HG03175 (cell line): ENCODE measurements at regions not wholly inside any gene's neighbourhood (a gene's known extent, or its start where the extent isn't known, plus 50 kb on each side); places are given as distances from the start of the nearest gene placed in this dataset.
"Not testable (repeated sequence)": the region's sequence is repeated elsewhere in the genome, so short reads cannot be mapped to it uniquely, and the experiment has no call there.

Experiments
- ATAC-seq: cut with Tn5 transposase; IDR thresholded peaks from one replicate; pipeline ENCODE4 v1.9.1; 2021; ENCODE audit warnings: mild to moderate bottlenecking, moderate library complexity; ENCODE audit not compliant: unreplicated experiment

DNA sequence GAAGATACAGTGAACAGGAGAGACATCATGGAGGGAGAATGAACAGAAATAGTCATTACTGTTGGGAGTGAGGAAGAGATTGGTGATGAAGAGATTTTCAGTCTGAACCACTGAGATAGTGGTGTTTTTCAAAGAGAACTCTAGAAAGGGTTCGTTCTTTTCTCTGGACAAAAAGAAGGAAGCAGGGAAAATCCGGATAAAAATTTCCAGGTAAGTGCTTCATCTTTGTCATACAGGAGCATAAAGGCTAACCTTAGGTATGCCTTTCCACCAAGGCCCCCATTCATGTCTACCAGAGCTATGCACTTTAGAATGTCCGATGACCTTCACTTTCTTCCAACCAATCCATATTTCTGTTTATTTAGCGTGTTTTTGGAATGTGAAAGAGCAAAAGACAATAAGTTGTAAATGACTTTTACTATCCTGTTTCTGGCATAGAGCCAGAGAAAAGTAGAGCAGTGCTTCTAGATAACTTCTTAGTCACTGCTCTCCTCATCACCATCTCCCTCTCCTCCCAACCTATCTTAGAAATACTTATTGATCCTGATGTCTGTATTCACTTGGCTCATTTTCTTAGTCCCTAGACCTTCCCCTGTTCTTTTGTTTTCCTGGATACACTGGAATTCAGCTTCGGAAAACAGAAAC, 116.5 kb downstream of the TTC6 start:
- no peak for ATAC-seq

- ATAC-seq: not testable (repeated sequence)
These were observed 117.0 kb downstream of the TTC6 start for GRCh38 chr14:37712476-37712860.

- ATAC-seq: no peak
These were observed 117.6 kb downstream of the TTC6 start for GRCh38 chr14:37712976-37713431.

DNA sequence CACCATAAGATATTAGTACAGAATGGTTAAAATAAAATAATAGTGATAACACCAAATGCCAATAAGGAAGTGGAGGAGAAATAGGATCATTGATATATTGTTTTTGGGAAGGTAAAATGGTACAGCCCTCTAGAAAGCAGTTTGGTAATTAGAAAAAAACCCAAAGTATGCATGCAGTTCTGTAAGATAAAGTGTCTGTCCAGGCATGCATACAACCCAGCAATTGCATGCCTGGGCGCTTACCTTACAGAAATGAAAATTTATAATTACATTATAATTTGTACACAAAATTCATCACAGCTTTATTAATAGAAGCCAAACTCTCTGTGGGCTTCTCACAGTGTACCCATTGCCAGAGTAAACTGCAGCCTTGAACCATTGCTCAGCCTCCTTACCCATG, 124.7 kb downstream of the TTC6 start:
- no peak for ATAC-seq

DNA sequence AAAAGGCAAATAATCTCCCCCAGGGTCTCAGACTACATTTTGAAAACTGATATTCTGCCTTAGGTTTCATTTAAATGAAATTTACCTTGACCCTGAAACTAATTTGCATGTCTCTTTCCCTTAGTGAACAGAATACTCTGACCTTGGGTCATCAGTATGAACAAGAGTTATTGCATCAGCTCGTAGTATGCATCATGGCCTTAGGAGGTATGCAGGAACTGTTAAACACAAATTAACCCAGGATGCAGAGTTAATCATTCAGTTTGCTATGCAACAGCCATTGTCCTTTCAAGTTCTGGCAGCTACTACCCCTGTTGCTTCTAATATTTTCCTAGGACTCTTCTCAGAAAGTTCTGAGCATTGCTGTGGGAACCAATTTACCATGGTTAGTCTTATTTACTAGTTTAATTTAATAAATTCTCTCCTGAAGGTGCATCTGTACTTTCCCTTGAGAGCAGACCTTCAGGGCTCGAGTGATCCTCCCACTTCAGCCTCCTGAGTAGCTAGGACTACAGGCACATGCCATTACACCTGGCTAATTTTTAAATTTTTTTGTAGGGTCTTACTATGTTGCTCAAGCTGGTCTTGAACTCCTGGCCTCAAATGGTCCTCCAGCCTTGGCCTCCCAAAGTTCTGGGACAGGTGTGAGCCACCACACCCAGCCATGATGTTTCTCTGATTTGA, 126.7 kb downstream of the TTC6 start:
- ATAC-seq: no peak

- no peak for ATAC-seq
These were observed 128.1 kb downstream of the TTC6 start for GRCh38 chr14:37723515-37723914.

GRCh38 chr14:37726708-37727107, 131.3 kb downstream of the TTC6 start:
- ATAC-seq: no peak

- ATAC-seq: no peak
These were observed 133.8 kb downstream of the TTC6 start for GRCh38 chr14:37729218-37729617.

- ATAC-seq: no peak
These were observed 135.7 kb downstream of the TTC6 start for GRCh38 chr14:37731094-37731493.

DNA sequence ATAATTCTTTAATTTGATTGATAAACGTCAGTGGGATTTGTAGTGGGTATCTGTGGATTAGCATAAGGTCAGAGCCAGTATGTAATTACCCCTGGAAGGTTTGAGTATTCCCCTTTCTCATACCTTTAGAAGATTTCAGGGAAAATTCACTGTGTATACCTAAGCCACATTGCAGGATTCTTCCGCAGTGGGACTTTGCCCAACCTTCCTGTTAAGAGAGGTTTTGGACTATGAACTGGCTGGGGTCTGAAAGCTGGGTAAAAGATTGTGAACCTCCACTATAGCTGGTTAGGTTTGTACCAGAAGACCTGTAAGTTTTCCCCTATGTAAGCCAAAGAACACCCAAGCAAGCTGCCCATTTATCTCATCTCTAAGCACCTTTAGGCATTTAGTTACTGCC, 150.2 kb downstream of the TTC6 start:
- no peak for ATAC-seq

DNA sequence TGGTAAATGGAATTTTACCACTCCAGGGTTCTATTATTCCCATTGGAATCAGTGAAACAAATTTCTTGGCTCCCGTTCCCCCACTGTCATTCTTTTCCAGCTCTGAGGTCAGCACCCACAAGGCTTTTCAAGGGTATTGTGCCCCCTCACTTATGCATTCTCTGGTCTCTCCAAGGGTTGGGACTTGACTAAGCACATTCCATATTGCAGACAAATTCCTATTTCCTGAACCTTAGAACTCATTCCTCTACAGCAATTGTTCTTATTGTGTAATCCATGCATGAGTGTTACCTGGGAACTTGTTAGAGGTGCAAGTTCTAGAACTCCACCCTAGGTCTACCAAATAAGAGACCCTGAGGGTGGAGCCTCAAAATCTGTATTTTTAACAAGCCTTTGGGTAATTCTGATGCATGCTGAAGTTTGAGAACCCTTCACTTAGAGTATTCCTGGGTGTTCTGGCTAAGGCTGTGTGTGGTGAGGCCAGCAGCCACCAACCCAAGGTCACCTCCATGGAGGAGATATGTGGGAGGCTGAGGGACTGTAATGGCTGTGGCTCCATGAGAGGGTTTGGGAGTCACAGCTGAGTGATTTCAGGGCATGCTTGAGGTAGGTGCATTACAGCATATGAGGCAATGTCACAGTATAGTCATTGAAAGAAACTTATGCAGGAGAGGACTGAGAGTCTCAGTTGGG, 150.9 kb downstream of the TTC6 start:
- ATAC-seq: no peak

DNA sequence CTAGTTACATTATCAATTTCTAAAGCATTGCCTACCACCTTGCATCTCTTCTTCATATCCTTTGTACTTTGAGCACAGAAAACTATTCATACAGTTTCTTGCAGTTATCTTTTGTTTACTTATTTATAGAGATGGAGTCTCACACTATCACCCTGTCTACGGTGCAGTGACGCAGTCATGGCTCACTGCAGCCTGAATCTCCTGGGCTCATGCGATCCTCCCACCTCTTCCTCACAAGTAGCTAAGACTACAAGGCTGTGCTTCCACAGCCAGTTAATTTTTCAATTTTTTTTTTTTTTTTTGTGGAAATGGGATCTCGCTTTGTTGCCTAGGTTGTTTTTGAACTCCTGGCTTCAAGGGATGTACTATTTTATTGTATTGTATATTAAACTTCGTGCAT, 158.0 kb downstream of the TTC6 start:
- no peak for ATAC-seq

- ATAC-seq: not testable (repeated sequence)
These were observed 164.8 kb downstream of the TTC6 start for GRCh38 chr14:37760275-37760674.

- ATAC-seq: no peak
These were observed 167.8 kb downstream of the TTC6 start for GRCh38 chr14:37763266-37763665.

GRCh38 chr14:37772283-37772682, 176.9 kb downstream of the TTC6 start:
- not testable (repeated sequence) for ATAC-seq

GRCh38 chr14:37776791-37777499, 181.5 kb downstream of the TTC6 start:
- no peak for ATAC-seq

DNA sequence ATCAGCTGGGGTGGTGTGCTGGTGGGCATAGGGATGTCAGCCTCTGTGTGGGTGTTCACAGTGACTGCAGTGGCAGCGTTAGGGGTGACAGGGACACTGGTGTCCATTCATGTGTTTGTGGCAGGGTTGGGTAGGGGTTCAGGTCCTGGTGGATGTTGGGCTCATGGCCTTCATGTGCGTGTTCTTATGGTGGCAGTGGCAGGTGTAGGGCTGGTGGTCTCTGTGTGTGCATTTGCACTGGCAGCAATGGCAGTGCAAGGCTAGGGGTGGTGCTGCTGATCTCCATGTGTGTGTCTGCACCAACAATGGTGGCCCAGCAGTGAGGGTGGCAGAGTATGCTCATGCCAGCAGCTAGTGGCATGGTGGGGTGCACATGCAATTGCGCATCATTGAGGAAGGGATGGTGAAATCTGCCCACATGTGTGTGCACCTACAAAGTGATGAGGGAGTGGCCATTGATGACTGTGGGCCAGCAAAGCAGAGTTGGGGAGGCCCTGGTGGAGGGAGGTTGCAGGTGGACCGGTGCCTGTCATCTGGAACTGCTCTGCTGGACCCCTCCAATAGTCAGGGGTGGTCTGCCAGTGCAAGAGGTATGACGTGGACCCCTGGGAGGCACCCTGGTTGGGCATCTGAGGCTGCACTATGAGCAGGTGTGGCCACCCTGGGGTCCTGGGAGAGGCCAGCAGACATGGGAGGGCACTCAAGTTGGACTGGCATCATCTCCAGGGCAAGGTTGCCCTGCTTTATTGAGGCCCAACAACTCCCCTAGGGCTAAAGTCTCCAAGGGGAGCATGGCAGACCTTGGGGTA, 182.9 kb downstream of the TTC6 start:
- ATAC-seq: no peak

- ATAC-seq: no peak
These were observed 184.1 kb downstream of the TTC6 start for GRCh38 chr14:37779480-37779879.

DNA sequence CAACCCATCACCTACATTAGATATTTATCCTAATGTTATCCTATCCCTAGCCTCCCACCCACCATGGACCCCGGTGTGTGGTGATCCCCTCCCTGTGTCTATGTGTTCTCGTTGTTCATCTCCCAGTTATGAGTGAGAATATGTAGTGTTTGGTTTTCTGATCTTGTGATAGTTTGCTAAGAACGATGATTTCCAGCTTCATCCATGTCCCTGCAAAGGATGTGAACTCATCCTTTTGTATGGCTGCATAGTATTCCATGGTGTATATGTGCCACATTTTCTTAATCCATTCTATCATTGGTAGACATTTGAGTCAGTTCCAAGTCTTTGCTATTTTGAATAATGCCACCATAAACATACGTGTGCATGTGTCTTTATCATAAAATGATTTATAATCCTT, 185.3 kb downstream of the TTC6 start:
- ATAC-seq: not testable (repeated sequence)

DNA sequence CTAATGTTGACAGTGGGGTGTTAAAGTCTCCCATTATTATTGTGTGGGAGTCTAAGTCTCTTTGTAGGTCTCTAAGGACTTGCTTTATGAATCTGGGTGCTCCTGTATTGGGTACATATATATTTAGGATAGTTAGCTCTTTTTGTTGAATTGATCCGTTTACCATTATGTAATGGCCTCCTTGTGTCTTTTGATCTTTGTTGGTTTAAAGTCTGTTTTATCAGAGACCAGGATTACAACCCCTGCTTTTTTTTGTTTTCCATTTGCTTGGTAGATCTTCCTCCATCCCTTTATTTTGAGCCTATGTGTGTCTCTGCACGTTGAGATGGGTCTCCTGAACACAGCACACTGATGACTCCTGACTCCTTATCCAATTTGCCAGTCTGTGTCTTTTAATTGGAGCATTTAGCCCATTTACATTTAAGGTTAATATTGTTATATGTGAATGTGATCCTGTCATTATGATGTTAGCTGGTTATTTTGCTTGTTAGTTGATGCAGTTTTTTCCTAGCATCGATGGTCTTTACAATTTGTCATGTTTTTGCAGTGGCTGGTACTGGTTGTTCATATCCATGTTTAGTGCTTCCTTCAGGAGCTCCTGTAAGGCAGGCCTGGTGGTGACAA, 188.9 kb downstream of the TTC6 start:
- ATAC-seq: not testable (repeated sequence)
